GM19023 (cell line): ENCODE measurements at regions not wholly inside any gene's neighbourhood (a gene's known extent, or its start where the extent isn't known, plus 50 kb on each side); places are given as distances from the start of the nearest gene placed in this dataset.

Experiments
- ATAC-seq: cut with Tn5 transposase; IDR thresholded peaks from one replicate; pipeline ENCODE4 v1.9.1; 2021; ENCODE audit warnings: mild to moderate bottlenecking, moderate library complexity; ENCODE audit not compliant: unreplicated experiment

DNA sequence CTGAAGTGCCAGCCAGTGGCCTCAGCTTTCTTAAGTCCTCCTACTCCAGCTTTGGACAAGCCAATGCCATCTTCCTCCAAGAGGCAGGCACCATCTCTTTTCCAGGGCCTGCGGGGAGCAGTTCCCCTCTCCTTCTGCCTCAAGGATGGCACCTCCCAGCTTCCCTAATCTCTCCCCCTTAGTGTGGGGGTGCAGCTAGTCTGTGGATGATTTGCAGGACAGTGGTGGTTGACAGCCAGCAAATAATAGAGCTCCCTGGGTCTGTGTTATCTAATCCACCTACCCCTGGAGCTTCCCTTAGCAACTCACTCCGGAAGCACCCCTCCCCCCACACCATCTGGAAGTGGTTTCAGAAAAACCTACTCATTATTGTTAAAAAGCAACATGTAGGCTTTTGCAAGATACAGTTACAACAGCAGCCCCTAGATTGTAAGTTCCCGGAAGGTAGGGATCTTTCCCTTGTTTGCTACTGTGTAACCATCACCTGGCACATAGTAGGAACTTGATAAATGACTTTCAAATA lies 247.1 kb downstream of the BCOR start:
- no peak for ATAC-seq

DNA sequence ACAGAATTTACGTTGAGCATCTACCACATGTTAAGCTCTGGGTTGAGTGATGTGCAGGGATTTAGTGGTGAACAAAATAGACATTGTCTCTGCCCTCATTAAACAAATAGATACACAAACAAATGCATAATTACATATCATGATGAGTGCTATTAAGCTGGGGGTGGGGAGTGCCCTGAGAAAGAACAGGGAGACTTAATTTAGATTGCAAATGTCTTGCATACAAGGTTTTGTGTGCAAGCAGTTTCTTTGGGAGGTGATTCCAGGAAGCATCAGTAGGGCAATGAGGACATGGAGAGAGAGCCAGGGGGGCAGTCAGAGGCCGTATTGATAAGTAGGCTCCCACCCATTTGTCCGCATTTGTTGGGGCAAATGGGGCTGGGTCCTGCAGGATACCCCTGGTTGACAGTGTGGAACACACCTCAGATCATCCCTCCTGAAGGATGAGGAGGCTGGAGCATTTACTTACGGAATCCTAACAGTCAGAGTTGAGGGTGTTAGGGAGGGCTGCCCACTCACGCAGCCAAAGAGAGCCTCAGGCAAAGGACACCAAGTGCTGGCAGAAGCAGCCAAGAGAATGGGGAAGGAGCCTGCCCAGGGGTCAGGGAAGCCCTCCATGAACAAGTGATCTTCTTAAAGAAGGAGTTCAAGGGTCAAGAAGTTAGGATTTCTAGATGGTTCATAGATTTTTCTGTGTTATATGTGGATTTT lies 245.9 kb downstream of the BCOR start:
- ATAC-seq, result no peak

DNA sequence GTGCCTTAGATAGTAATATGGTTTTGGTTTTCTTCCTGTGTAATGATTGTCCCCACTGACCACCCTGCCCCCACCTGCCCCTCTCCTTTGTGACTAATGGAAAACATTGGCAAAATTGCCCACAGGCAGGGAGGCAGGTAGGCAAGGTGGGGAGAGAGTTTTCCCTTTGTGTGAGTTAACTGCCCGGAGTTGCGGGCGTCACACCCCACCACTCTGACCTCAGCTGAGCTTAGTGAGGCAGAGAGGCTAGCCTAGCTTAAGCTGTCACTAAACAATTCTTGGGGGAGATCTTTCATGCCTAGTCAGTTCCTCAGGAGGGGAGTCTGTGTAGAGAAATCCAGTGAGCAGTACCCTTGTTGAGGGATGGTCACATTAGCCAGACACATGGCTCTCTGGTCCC lies 245.3 kb downstream of the BCOR start:
- no peak for ATAC-seq

DNA sequence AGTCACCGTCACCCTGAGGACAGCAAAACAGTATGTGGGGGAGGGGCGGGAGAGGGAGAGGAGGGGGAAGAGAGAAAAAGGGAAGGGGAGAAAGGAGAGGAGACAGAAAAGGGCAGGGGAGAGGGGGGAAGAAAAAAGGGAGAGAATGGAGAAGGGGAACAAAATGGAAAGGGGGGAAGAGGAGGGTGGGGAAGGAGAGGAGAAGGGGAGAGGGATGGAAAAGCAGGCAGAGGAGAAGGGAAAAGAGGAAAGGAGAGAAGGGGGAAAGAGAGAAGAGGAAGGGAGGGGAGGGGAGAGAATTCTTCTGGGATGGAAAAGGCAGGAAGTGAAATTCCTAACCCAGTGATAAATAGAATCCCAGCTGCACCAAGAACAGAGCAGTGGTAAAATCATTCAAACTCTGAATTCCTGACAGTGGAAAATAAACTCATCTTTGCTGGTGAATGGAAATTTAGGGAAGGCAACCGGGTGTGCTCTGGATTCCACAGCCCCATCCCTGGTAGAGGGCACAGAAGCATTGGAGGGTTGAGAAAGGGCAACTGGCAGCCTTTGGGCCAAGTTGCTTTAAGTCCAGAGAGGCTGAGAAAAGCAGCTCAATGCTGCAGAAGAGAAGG lies 244.2 kb downstream of the BCOR start:
- no peak for ATAC-seq

- peak; percentile 73 for ATAC-seq
These were observed 242.7 kb downstream of the BCOR start for GRCh38 chrX:39854772-39855747.

GRCh38 chrX:39855748-39856129 lies 242.0 kb downstream of the BCOR start:
- peak; percentile 45 for ATAC-seq

- ATAC-seq, result no peak
These were observed 241.2 kb downstream of the BCOR start for GRCh38 chrX:39856472-39857121.

DNA sequence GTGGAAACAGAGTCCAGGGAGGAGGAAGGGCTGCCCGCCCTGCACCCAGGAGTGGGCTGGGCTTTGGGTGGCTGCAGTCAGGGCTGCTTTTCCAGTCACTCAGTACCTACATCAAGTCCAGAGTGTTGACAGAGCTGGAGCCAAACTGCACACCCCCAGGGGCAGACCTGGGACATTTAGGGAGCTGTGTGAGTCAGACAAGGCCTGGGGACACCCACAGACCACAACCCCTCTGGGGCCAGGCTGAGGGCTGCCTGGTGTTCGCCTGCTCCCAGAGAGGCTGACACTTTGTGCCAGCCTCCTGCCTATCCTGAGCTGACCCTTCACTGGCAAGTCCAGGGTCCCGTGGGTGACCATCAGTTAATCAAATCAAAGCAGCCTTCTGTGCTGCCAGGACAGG lies 240.0 kb downstream of the BCOR start:
- no peak for ATAC-seq

DNA sequence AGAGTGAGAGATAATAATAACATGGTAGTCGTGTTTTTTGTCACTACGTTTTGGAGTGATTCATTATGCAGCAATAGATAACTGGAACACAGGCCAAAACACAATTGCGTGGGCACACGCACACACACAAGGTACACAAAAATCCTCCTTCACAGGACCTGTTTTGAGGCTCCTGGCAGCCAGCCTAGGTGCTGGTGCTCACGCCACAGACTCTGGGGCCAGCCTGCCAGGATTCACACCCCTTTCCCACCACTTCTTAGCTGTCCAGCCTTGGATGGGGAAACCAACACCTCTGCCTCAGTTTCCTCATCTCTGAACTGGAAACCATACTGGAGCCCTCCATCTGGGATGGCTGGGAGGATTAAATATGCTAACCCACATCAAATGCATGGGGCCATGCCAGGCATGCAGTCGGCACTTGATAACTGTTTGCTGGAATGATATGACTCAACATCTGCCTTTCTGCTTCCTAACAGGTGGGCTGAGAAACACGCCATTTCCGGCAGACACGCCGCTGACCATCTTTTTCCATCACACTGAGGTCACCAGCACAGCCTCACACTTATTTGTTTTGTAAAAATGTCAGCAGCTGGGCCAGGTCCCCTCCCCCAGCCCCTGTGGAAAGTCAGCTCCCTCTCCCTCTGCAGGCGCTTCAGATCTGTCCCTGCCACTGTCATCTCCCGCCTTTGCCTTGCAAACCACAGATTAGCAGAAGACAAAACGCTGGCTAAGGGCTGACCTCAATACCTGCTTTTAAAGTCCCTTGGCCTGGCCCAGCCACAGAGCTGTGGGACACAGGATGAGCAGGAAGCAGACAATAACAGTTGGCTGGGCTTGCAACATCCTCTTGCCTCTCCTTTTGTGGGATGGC lies 237.5 kb downstream of the BCOR start:
- peak; percentile 71 for ATAC-seq

- ATAC-seq, result no peak
These were observed 234.8 kb downstream of the BCOR start for GRCh38 chrX:39862963-39863362.

DNA sequence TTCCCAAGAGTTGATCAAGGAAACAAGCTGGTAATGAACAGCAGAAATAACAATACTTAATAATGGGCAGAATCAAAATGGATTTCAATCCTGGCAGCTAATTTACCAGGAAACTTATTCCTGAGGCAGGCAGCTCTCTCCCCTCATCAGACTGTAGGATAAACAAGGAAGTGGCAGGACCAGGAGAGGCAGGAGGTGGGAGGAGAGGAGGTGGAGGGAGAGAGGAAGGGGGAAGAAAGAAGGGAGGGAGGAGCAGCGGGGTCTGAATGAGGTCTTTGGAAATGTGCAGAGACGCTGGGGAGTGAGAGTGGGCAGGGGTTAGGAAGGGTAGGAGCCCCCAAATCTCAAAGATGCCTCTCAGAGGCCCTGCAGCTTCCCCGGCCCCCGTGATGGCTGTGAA lies 231.5 kb downstream of the BCOR start:
- ATAC-seq, result no peak

DNA sequence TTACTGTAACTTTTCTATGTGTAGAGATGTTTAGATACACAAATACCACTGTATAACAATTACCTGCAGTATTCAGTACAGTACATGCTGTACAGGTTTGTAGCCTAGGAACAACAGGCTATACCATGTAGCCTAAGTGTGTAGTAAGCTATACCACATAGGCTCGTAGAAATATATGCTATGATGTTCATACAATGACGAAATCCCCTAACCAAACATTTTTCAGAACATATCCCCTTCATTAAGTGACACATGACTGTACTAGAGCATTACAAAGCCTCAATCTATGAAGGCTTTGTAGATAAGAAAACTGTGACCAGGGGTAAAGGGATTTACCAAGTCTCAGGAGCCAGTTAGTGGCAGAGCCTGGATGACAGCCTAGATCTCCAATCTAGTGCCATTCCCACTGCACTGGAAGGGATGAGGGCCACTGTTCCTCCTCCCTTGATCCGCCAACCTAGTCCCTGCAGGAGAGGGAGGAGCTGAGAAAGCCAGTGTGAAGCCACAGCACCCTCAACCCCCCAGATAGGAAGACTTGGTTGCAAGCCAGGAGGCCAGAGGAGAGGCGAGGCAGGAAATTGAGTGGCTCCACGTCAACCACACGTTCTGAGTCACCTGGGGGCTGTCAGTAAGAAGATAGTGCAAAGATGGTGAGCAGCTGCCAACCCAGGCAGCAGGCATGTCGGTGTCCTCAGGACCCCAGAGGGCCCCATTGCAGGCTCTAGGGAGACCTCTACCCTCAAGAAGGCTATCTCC lies 227.7 kb downstream of the BCOR start:
- ATAC-seq, result no peak

DNA sequence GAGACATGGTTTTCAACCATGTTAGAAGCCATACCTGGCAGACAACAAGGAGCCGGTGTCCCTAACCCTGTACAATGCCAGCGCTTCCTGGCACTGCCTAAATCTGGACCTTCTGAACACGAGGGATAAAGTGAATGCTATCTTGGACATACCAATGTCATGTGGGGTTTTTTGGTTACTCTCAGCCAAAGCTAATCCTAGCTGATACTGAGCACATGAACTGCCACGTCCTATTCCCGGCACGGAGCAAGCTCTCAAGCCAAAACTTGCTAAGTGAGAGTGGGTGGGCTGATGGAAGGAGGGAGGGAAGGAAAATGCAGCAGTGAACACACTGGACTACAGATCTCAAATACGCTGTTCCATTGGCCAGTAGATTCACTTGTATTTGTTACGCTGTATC lies 226.1 kb downstream of the BCOR start:
- no peak for ATAC-seq

- no peak for ATAC-seq
These were observed 224.6 kb downstream of the BCOR start for GRCh38 chrX:39873117-39873516.

DNA sequence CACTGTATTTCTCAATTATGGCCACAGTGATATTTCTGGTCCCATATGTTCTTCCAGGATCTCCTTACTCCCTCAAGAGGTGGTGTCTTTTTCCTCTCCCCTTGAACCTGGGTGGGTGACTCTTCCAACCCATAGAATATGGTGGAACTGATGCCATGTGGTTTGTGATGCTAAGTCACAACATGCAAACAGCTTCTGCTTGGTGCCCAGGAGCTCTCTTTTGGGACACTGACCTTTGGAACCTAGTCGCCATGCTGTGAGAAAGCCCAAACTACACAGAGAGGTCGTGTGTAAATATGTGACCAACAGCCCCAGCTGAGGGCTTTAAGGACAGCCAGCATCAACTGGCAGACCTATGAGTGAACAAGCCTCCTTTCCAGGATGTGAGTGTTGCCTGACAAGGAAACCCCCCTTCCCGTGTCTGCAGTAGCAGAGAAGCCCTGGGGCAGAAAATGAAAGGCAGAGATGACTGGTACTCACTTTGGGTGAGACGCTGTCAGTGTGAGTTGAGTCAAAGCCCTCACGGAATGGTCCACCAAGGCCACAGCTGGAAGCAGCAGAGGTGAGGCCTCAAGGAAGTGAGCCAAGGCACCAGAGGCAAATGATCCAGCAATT lies 223.4 kb downstream of the BCOR start:
- peak; percentile 93 for ATAC-seq

- ATAC-seq, result no peak
These were observed 221.7 kb downstream of the BCOR start for GRCh38 chrX:39875834-39876628.

- ATAC-seq, result no peak
These were observed 219.9 kb downstream of the BCOR start for GRCh38 chrX:39877905-39878304.

DNA sequence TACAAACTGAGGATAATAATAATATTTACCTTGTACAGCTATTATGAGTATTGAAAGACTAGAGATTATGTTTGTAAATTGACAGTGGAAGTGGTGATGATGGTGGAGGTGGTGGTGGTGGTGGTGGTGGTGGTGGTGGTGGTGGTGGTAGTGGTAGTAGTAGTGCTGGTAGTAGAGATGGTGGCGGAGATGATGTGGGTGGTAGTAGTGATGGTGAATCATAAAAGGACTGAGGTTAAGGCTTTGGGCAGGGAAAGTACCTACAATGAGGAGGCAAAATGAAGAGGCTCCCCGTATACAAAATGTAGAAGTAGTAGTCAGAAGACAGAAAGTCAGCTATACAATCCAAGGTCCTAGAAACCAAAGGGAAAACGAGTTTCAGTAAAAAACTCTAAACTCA lies 214.1 kb downstream of the BCOR start:
- ATAC-seq, result no peak
